ENCODE measurements at regions not wholly inside any gene's neighbourhood (a gene's known extent, or its start where the extent isn't known, plus 50 kb on each side); places are given as distances from the start of the nearest gene placed in this dataset.
A peak's percentile ranks its signal among the peaks of the same experiment; 100 is the strongest.

DNA sequence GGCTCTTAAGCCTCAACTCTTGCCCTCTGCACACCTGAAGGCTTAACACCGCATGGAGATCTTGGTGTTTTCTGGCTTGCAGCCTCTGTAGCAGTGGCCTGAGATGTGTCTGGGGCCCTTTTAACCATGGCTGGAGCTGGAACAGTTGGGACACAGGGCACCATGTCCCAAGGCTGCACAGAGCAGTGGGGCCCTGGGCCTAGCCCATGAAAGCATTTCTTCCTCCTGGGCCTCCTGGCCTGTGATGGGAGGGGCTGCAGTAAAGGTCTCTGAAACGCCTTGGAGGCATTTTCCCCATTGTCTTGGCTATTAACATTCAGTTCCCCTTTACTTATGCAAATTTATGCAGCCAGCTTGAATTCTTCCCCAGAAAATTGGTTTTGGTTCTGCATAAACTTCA lies 735.5 kb upstream of the ALCAM start:
- Histone ChIP-seq H4K20me1 (replicated peaks in 1 of 2; ENCODE audit: control insufficient read depth in 1 of 2, insufficient read depth in 2 of 2, low read length in 2 of 2) (no peaks in the 10 kb centered on the region), H3K79me1 (ENCODE audit: low read depth, low read length) (no peaks in the 10 kb centered on the region)
- 89% methylated on average over 2 of the region's 2 CpGs; no CpG with 5 or more reads in 1 of the 2 experiments for WGBS, 2 experiments (ENCODE audit: extremely low coverage in 1 of 2, insufficient coverage in 1 of 2, insufficient read length in 1 of 2, insufficient replicate concordance in 2 of 2, low coverage in 1 of 2, low lambda C conversion rate in 2 of 2, missing lambda C conversion rate in 1 of 2)

More for the DNA sequence above, 735.5 kb upstream of the ALCAM start:
- H2AFZ ChIP-seq (ENCODE audit: low read length) = no peak overlapping the region
- TF ChIP-seq CHD2 (IDR thresholded peaks at IDR 0.05; ENCODE audit: low read length) (no peak), POLR2AphosphoS5 (IDR thresholded peaks at IDR 0.05; ENCODE audit: low read depth, low read length) (no peak), EP300 (IDR thresholded peaks at IDR 0.05; ENCODE audit: borderline replicate concordance in 1 of 2, low read depth in 2 of 2, low read length in 2 of 2) (peak in 1 of 2 experiments; percentile 40; a peak in 1 of 3 replicates), BRCA1 (IDR thresholded peaks at IDR 0.05; ENCODE audit: low read depth, low read length) (no peak)
- H4K5ac ChIP-seq (ENCODE audit: insufficient read length, low read depth, low read length) = no peak overlapping the region
- H2BK20ac ChIP-seq (ENCODE audit: low read length) = no peak overlapping the region
- H3K27ac ChIP-seq (ENCODE audit: low read depth, low read length) = no peak overlapping the region
- CTCF ChIA-PET (ENCODE audit: partially characterized antibody) = no interaction called here
- no peak overlapping the region for H3K18ac ChIP-seq (ENCODE audit: extremely low read depth, low read length)
- H2BK12ac ChIP-seq (ENCODE audit: low read depth, low read length) = no peak overlapping the region
- no peak overlapping the region for H2AK5ac ChIP-seq (ENCODE audit: low read depth, low read length)
- no peak overlapping the region for H3K23ac ChIP-seq (ENCODE audit: insufficient read length)
- no peak overlapping the region for H3K56ac ChIP-seq (replicated peaks; ENCODE audit: insufficient read length, low read depth, low read length)
- H3K4me2 ChIP-seq (ENCODE audit: insufficient read depth in 1 of 2, low read depth in 2 of 2, low read length in 2 of 2) = no peak overlapping the region
- H4K8ac ChIP-seq (ENCODE audit: extremely low read depth, insufficient read depth, low read length) = no peak overlapping the region
- peaks cover 20 to 22% of the 10 kb centered on the region in 2 experiments for H3K9me3 ChIP-seq (ENCODE audit: insufficient read depth in 2 of 2, low read depth in 1 of 2, low read length in 1 of 2)
- no peak overlapping the region for H2BK5ac ChIP-seq (ENCODE audit: low read depth, low read length)
- POLR2A ChIA-PET (ENCODE audit: partially characterized antibody) = no interaction called here
- no peak overlapping the region for H2BK120ac ChIP-seq (replicated peaks; ENCODE audit: low read depth, low read length)
- no peaks in the 10 kb centered on the region for H3K27me3 ChIP-seq (replicated peaks in 1 of 4; ENCODE audit: control insufficient read depth in 3 of 4, extremely low read depth in 1 of 4, insufficient read depth in 3 of 4, low read length in 3 of 4)
- no peak overlapping the region for H2BK15ac ChIP-seq (ENCODE audit: low read length)
- no peaks in the 10 kb centered on the region for H3K4me1 ChIP-seq (replicated peaks in 1 of 4; ENCODE audit: control insufficient read depth in 3 of 4, insufficient read depth in 4 of 4, low read length in 3 of 4)
- no peak for DNase-seq (ENCODE audit: low read depth in 1 of 2, low spot score in 2 of 2)
- H4K91ac ChIP-seq (replicated peaks; ENCODE audit: insufficient read length, low read length) = no peak overlapping the region
- H3K14ac ChIP-seq (ENCODE audit: insufficient read length) = no peak overlapping the region
- no peak overlapping the region for H3K4me3 ChIP-seq (ENCODE audit: extremely low read depth in 1 of 4, insufficient read depth in 2 of 4, low read depth in 3 of 4, low read length in 4 of 4)
- no peaks in the 10 kb centered on the region for H3K36me3 ChIP-seq (ENCODE audit: control insufficient read depth in 2 of 4, insufficient read depth in 4 of 4, low read length in 3 of 4)
- no peak overlapping the region for H3K9ac ChIP-seq (replicated peaks in 1 of 4; ENCODE audit: extremely low read depth in 1 of 4, low read depth in 3 of 4, low read length in 3 of 4)
- no peak for FAIRE-seq
- no peaks in the 10 kb centered on the region for H3K23me2 ChIP-seq (ENCODE audit: low read depth, low read length)
- H3K4ac ChIP-seq (replicated peaks; ENCODE audit: insufficient read length, low read depth, low read length) = no peak overlapping the region
- H3K79me2 ChIP-seq (ENCODE audit: control insufficient read depth in 1 of 2, insufficient read depth in 2 of 2, low read length in 2 of 2) = no peaks in the 10 kb centered on the region
